Fibroblast of villous mesenchyme (primary cell): ENCODE measurements at regions not wholly inside any gene's neighbourhood (a gene's known extent, or its start where the extent isn't known, plus 50 kb on each side); places are given as distances from the start of the nearest gene placed in this dataset.
A peak's percentile ranks its signal among the peaks of the same experiment; 100 is the strongest.

Experiments
- DNase-seq: peaks from one replicate; pipeline ENCODE4 v3.0.0-alpha.2; 2010; ENCODE audit warnings: low read depth
- H3K4me3 ChIP-seq: 2 replicates; pipeline ENCODE4 v1.5.1; 2011; ENCODE audit warnings: low read depth, mild to moderate bottlenecking, low read length
- CTCF ChIP-seq: IDR thresholded peaks from 2 replicates; pipeline ENCODE4 v1.5.1; 2012; ENCODE audit warnings: low read depth, mild to moderate bottlenecking, low read length; ENCODE audit not compliant: insufficient read depth

GRCh38 chr7:131896165-131896863 is 339.9 kb upstream of the PODXL start:
- no peak for TF ChIP-seq CTCF
- no peak overlapping the region for H3K4me3 ChIP-seq
- DNase-seq: no peak

- no peak for TF ChIP-seq CTCF
- DNase-seq: peak; percentile 2
- no peak overlapping the region for H3K4me3 ChIP-seq
Measured at GRCh38 chr7:131895541-131896164, 339.2 kb upstream of the PODXL start.

GRCh38 chr7:131893631-131894340 is 337.4 kb upstream of the PODXL start:
- TF ChIP-seq CTCF: no peak
- no peak overlapping the region for H3K4me3 ChIP-seq
- DNase-seq: no peak

- no peak for TF ChIP-seq CTCF
- no peak overlapping the region for H3K4me3 ChIP-seq
- no peak for DNase-seq
Measured at GRCh38 chr7:131890176-131890575, 333.7 kb upstream of the PODXL start.

- no peak for TF ChIP-seq CTCF
- DNase-seq: no peak
- no peak overlapping the region for H3K4me3 ChIP-seq
Measured at GRCh38 chr7:131889572-131890150, 333.2 kb upstream of the PODXL start.

- no peak for DNase-seq
- H3K4me3 ChIP-seq: no peak overlapping the region
- no peak for TF ChIP-seq CTCF
Measured at GRCh38 chr7:131883769-131884168, 327.3 kb upstream of the PODXL start.
